Neural crest cell (in vitro differentiated cells): ENCODE measurements at regions not wholly inside any gene's neighbourhood (a gene's known extent, or its start where the extent isn't known, plus 50 kb on each side); places are given as distances from the start of the nearest gene placed in this dataset.

Experiments used
- DNase-seq: peaks from one replicate; pipeline ENCODE4 v3.0.0; 2021; ENCODE audit warnings: low read depth, mixed read lengths, low spot score
- H3K27ac Mint-ChIP-seq: one replicate; pipeline ENCODE4 v1.8.0; 2021; ENCODE audit warnings: mild to moderate bottlenecking, mixed read lengths; ENCODE audit not compliant: unreplicated experiment
- H3K27me3 Mint-ChIP-seq: 2 replicates; pipeline ENCODE4 v1.8.0; 2021; ENCODE audit warnings: low read depth, mild to moderate bottlenecking, mixed read lengths
- H3K36me3 Mint-ChIP-seq: 2 replicates; pipeline ENCODE4 v1.8.0; 2021; ENCODE audit warnings: low read depth, mild to moderate bottlenecking, mixed read lengths
- H3K4me1 Mint-ChIP-seq: 2 replicates; pipeline ENCODE4 v1.8.0; 2021; ENCODE audit warnings: mixed read lengths
- H3K4me3 Mint-ChIP-seq: one replicate; pipeline ENCODE4 v1.8.0; 2021; ENCODE audit warnings: mild to moderate bottlenecking, mixed read lengths
- H3K9me3 Mint-ChIP-seq: 2 replicates; pipeline ENCODE4 v1.8.0; 2021; ENCODE audit warnings: mixed read lengths
- TF ChIP-seq, protein P1 (sequence below): fragments of 200-600 bp; sonication (generic); conservative IDR thresholded peaks from 2 replicates; pipeline ENCODE4 v1.5.0; 2021; ENCODE audit warnings: antibody characterized with exemption, mild to moderate bottlenecking

DNA sequence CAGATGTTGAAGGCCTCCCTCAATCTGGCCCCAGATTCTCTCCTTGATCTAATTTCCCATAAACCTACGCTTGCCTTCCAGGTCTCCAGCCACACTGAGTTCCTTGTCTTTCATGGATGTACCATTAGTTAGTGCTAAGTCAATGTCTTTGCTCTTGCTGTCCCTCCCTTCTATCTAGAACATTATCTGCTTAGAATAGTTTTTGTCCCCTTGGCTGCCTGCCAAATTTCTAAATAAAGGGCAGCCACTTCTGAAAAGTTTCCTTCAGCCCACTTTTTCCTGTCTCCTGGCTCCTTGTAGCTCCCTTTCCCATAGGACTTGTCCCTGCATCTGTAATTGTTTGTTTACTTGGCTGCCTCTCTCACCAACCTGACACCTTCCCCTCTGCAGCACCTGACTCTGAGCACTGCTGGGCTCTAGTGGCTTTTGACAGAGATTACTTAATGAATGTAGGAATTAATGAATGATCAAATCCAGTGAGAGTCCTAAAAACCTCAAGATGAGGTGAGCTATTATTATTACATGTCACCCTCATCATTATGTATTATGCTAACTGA lies 58.3 kb downstream of the CXCL12 start:
- TF ChIP-seq, protein P1, sequence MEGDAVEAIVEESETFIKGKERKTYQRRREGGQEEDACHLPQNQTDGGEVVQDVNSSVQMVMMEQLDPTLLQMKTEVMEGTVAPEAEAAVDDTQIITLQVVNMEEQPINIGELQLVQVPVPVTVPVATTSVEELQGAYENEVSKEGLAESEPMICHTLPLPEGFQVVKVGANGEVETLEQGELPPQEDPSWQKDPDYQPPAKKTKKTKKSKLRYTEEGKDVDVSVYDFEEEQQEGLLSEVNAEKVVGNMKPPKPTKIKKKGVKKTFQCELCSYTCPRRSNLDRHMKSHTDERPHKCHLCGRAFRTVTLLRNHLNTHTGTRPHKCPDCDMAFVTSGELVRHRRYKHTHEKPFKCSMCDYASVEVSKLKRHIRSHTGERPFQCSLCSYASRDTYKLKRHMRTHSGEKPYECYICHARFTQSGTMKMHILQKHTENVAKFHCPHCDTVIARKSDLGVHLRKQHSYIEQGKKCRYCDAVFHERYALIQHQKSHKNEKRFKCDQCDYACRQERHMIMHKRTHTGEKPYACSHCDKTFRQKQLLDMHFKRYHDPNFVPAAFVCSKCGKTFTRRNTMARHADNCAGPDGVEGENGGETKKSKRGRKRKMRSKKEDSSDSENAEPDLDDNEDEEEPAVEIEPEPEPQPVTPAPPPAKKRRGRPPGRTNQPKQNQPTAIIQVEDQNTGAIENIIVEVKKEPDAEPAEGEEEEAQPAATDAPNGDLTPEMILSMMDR = no peak
- no peaks in the 10 kb centered on the region for H3K4me1 Mint-ChIP-seq
- no peaks in the 10 kb centered on the region for H3K36me3 Mint-ChIP-seq
- H3K9me3 Mint-ChIP-seq = no peaks in the 10 kb centered on the region
- H3K27ac Mint-ChIP-seq = no peak overlapping the region
- no peak overlapping the region for H3K4me3 Mint-ChIP-seq
- H3K27me3 Mint-ChIP-seq = peaks cover 13% of the 10 kb centered on the region
- DNase-seq = no peak

DNA sequence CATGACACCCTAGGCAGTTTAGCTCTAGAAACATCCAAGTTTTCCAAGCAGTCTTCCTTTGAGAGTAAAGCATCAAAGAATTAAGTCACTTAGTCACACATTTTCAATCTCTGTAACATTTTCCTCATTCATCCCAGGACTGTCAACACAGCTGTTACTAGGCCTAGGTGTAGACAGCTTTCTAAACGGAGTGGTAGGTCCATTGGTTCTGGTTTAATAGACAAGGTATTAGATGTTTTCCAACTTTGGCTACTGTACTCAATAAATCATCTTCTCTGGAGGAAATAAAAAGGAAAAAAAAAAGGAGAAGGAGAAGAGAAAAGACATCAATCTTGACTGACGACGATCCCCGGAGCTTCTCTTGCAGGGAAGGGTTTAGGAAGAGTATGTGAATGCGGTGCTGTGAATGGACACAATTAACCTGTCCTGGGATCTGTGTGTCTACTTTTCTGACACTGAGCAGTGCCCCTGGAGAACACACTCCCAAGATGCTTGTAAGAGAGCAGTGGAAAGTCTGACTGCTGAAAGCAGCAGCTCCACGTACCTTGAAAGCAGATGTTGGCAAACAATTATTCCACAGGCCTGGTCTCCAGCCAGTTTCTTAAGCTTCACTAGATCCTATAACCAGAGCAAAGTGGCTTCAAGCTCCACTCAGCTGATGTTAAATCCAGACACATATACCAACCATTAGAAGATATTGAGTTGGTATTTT lies 59.1 kb downstream of the CXCL12 start:
- peaks cover 13% of the 10 kb centered on the region for H3K27me3 Mint-ChIP-seq
- H3K4me3 Mint-ChIP-seq = no peak overlapping the region
- H3K4me1 Mint-ChIP-seq = no peaks in the 10 kb centered on the region
- TF ChIP-seq, protein P1 = no peak
- H3K9me3 Mint-ChIP-seq = no peaks in the 10 kb centered on the region
- H3K27ac Mint-ChIP-seq = no peak overlapping the region
- no peak for DNase-seq
- H3K36me3 Mint-ChIP-seq = no peaks in the 10 kb centered on the region

DNA sequence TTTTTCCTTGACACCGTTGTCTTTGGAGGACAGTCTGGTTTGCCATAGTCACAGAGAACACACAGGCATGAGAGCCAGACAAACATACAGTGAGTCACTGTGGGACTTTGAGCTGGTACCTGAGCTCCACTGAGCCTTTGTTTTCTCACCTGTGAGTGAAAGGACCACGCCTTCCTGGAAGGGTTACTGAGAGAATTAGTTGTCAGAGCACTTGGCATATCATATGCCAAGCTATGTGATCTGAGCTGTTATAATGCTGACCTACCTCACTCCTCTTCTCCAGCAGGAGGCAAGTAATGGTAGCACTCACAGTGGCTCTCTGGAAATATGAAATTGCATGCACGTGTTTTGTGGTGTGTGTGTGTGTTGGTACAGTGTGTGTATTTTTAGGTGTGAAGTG lies 59.7 kb downstream of the CXCL12 start:
- no peaks in the 10 kb centered on the region for H3K36me3 Mint-ChIP-seq
- TF ChIP-seq, protein P1 = no peak

DNA sequence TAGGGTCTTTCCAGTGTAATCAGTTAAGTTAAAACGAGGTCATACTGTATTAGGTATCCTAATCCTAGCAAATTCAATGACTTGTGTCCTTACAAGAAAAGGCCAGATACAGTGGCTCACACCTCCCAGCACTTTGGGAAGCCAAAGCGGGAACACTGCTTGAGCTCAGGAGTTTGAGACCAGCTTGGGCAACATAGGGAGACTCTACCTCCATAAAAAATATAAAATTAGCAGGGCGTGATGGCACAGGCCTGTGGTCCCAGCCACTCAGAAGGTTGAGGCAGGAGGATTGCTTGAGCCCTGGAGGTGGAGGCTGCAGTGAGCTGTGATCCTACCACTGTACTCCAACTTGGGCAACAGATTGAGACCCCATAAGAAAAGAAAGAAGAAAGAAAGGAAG lies 61.1 kb downstream of the CXCL12 start:
- no peaks in the 10 kb centered on the region for H3K36me3 Mint-ChIP-seq

More for the DNA sequence above, 59.7 kb downstream of the CXCL12 start:
- H3K4me1 Mint-ChIP-seq = no peaks in the 10 kb centered on the region
- DNase-seq = no peak
- no peak overlapping the region for H3K27ac Mint-ChIP-seq
- H3K9me3 Mint-ChIP-seq = no peaks in the 10 kb centered on the region
- peaks cover 13% of the 10 kb centered on the region for H3K27me3 Mint-ChIP-seq
- no peak overlapping the region for H3K4me3 Mint-ChIP-seq

DNA sequence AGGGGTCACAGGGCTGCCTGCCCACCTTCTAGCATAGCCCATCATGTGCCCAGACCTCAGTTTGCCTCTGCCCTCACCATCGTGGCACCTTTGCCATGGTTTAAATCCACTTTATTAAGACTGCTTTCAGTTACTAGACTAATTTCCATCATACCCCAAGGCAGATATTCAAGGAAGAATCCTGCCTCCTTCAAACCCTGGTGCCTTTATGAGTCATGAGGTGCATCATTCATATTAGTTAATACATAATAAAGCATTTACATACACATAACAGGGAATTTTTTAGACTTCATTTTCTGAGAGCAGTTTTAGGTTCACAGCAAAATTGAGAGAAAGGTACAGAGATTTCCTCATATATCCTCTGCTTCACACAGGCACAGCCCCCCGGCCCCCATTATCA lies 62.8 kb downstream of the CXCL12 start:
- DNase-seq = no peak
- Mint-ChIP-seq H3K4me1 (no peaks in the 10 kb centered on the region), H3K4me3 (no peak overlapping the region), H3K9me3 (peaks cover 1% of the 10 kb centered on the region), H3K36me3 (no peaks in the 10 kb centered on the region), H3K27me3 (peaks cover 8% of the 10 kb centered on the region), H3K27ac (no peak overlapping the region)
- TF ChIP-seq, protein P1 = no peak

More for the DNA sequence above, 61.1 kb downstream of the CXCL12 start:
- Mint-ChIP-seq H3K27ac (no peak overlapping the region), H3K27me3 (peaks cover 13% of the 10 kb centered on the region), H3K4me3 (no peak overlapping the region), H3K9me3 (no peaks in the 10 kb centered on the region), H3K4me1 (no peaks in the 10 kb centered on the region)
- DNase-seq = no peak
- TF ChIP-seq, protein P1 = no peak
